ENCODE measurements at regions not wholly inside any gene's neighbourhood (a gene's known extent, or its start where the extent isn't known, plus 50 kb on each side); places are given as distances from the start of the nearest gene placed in this dataset.
"Not testable (repeated sequence)": the region's sequence is repeated elsewhere in the genome, so short reads cannot be mapped to it uniquely, and the experiment has no call there.

GRCh38 chrX:150212672-150213480 lies 150.2 kb upstream of the MAMLD1 start:
- 0 out of 2 replicates have a peak, but pooled peaks cover 2% of the 10 kb centered on the region for H3K27me3 ChIP-seq (ENCODE audit: control insufficient read depth, insufficient read depth, low read length)
- H3K36me3 ChIP-seq (replicated peaks; ENCODE audit: control insufficient read depth, insufficient read depth, low read length), result no peaks in the 10 kb centered on the region
- H3K4me3 ChIP-seq (ENCODE audit: insufficient read depth, low read depth, low read length), result no peak overlapping the region
- DNase-seq, result peak; percentile 65

- no peak for DNase-seq
- Histone ChIP-seq H3K27me3 (ENCODE audit: control insufficient read depth, insufficient read depth, low read length) (peaks cover 5% of the 10 kb centered on the region; the same call in 1 of the 2 replicates), H3K36me3 (replicated peaks; ENCODE audit: control insufficient read depth, insufficient read depth, low read length) (no peaks in the 10 kb centered on the region), H3K4me3 (ENCODE audit: insufficient read depth, low read depth, low read length) (no peak overlapping the region)
Measured at GRCh38 chrX:150213481-150214030, 149.6 kb upstream of the MAMLD1 start.

GRCh38 chrX:150216000-150216399 lies 147.1 kb upstream of the MAMLD1 start:
- H3K4me3 ChIP-seq (ENCODE audit: insufficient read depth, low read depth, low read length); DNase-seq; H3K36me3 ChIP-seq (replicated peaks; ENCODE audit: control insufficient read depth, insufficient read depth, low read length): not testable (repeated sequence)
- peaks cover 14% of the 10 kb centered on the region; the same call in 1 of the 2 replicates for H3K27me3 ChIP-seq (ENCODE audit: control insufficient read depth, insufficient read depth, low read length)

- no peak overlapping the region for H3K4me3 ChIP-seq (ENCODE audit: insufficient read depth, low read depth, low read length)
- peaks cover 21% of the 10 kb centered on the region for H3K27me3 ChIP-seq (ENCODE audit: control insufficient read depth, insufficient read depth, low read length)
- no peak for DNase-seq
- H3K36me3 ChIP-seq (replicated peaks; ENCODE audit: control insufficient read depth, insufficient read depth, low read length), result no peaks in the 10 kb centered on the region
Measured at GRCh38 chrX:150216716-150217115, 146.4 kb upstream of the MAMLD1 start.

- H3K27me3 ChIP-seq (ENCODE audit: control insufficient read depth, insufficient read depth, low read length), result peaks cover 27% of the 10 kb centered on the region
- DNase-seq, result peak; percentile 54
- no peak overlapping the region for H3K4me3 ChIP-seq (ENCODE audit: insufficient read depth, low read depth, low read length)
- no peaks in the 10 kb centered on the region for H3K36me3 ChIP-seq (replicated peaks; ENCODE audit: control insufficient read depth, insufficient read depth, low read length)
Measured at GRCh38 chrX:150217609-150218008, 145.5 kb upstream of the MAMLD1 start.

- peaks cover 42% of the 10 kb centered on the region for H3K27me3 ChIP-seq (ENCODE audit: control insufficient read depth, insufficient read depth, low read length)
- H3K4me3 ChIP-seq (ENCODE audit: insufficient read depth, low read depth, low read length), result peak overlapping the region; percentile 0; the same call in 1 of the 2 replicates
- no peaks in the 10 kb centered on the region for H3K36me3 ChIP-seq (replicated peaks; ENCODE audit: control insufficient read depth, insufficient read depth, low read length)
- DNase-seq, result peak; percentile 71
Measured at GRCh38 chrX:150219374-150220185, 143.5 kb upstream of the MAMLD1 start.

- H3K36me3 ChIP-seq (replicated peaks; ENCODE audit: control insufficient read depth, insufficient read depth, low read length), result no peaks in the 10 kb centered on the region
- peaks cover 63% of the 10 kb centered on the region for H3K27me3 ChIP-seq (ENCODE audit: control insufficient read depth, insufficient read depth, low read length)
- H3K4me3 ChIP-seq (ENCODE audit: insufficient read depth, low read depth, low read length), result no peak overlapping the region
- DNase-seq, result no peak
Measured at GRCh38 chrX:150223176-150224015, 139.7 kb upstream of the MAMLD1 start.

GRCh38 chrX:150224676-150225075 lies 138.4 kb upstream of the MAMLD1 start:
- Histone ChIP-seq H3K4me3 (ENCODE audit: insufficient read depth, low read depth, low read length) (no peak overlapping the region), H3K36me3 (replicated peaks; ENCODE audit: control insufficient read depth, insufficient read depth, low read length) (no peaks in the 10 kb centered on the region), H3K27me3 (ENCODE audit: control insufficient read depth, insufficient read depth, low read length) (peaks cover 65% of the 10 kb centered on the region)
- no peak for DNase-seq

GRCh38 chrX:150225266-150225665 lies 137.9 kb upstream of the MAMLD1 start:
- peaks cover 65% of the 10 kb centered on the region for H3K27me3 ChIP-seq (ENCODE audit: control insufficient read depth, insufficient read depth, low read length)
- no peak for DNase-seq
- H3K4me3 ChIP-seq (ENCODE audit: insufficient read depth, low read depth, low read length), result no peak overlapping the region

GRCh38 chrX:150225756-150226155 lies 137.4 kb upstream of the MAMLD1 start:
- peak; percentile 69 for DNase-seq
- H3K36me3 ChIP-seq (replicated peaks; ENCODE audit: control insufficient read depth, insufficient read depth, low read length), result no peaks in the 10 kb centered on the region
- no peak overlapping the region for H3K4me3 ChIP-seq (ENCODE audit: insufficient read depth, low read depth, low read length)
- H3K27me3 ChIP-seq (ENCODE audit: control insufficient read depth, insufficient read depth, low read length), result peaks cover 60% of the 10 kb centered on the region

More at GRCh38 chrX:150225266-150225665, 137.9 kb upstream of the MAMLD1 start:
- no peaks in the 10 kb centered on the region for H3K36me3 ChIP-seq (replicated peaks; ENCODE audit: control insufficient read depth, insufficient read depth, low read length)

GRCh38 chrX:150226223-150226965 lies 136.7 kb upstream of the MAMLD1 start:
- Histone ChIP-seq H3K27me3 (ENCODE audit: control insufficient read depth, insufficient read depth, low read length) (peaks cover 54% of the 10 kb centered on the region), H3K36me3 (replicated peaks; ENCODE audit: control insufficient read depth, insufficient read depth, low read length) (no peaks in the 10 kb centered on the region), H3K4me3 (ENCODE audit: insufficient read depth, low read depth, low read length) (no peak overlapping the region)
- no peak for DNase-seq

GRCh38 chrX:150227321-150227860 lies 135.7 kb upstream of the MAMLD1 start:
- DNase-seq, result no peak
- Histone ChIP-seq H3K36me3 (replicated peaks; ENCODE audit: control insufficient read depth, insufficient read depth, low read length) (no peaks in the 10 kb centered on the region), H3K4me3 (ENCODE audit: insufficient read depth, low read depth, low read length) (no peak overlapping the region), H3K27me3 (ENCODE audit: control insufficient read depth, insufficient read depth, low read length) (peaks cover 47% of the 10 kb centered on the region)

- no peak for DNase-seq
- Histone ChIP-seq H3K36me3 (replicated peaks; ENCODE audit: control insufficient read depth, insufficient read depth, low read length) (no peaks in the 10 kb centered on the region), H3K27me3 (ENCODE audit: control insufficient read depth, insufficient read depth, low read length) (peaks cover 45% of the 10 kb centered on the region), H3K4me3 (ENCODE audit: insufficient read depth, low read depth, low read length) (no peak overlapping the region)
Measured at GRCh38 chrX:150227873-150228410, 135.2 kb upstream of the MAMLD1 start.

Measured in H7 (cell line).